DOHH2 (cell line): ENCODE measurements at regions not wholly inside any gene's neighbourhood (a gene's known extent, or its start where the extent isn't known, plus 50 kb on each side); places are given as distances from the start of the nearest gene placed in this dataset.

Source experiments
- H3F3A ChIP-seq: fragments of 200-600 bp; sonication (generic), shearing (Covaris generic); 2 replicates; pipeline ENCODE4 v1.6.0; 2016; ENCODE audit warnings: antibody characterized with exemption, mild to moderate bottlenecking; ENCODE audit not compliant: control insufficient read depth, insufficient read depth
- H3K27ac ChIP-seq: fragments of 200-600 bp; sonication (generic); 2 replicates; pipeline ENCODE4 v1.5.1; 2014; ENCODE audit warnings: low read depth, mild to moderate bottlenecking, low read length, moderate library complexity
- H3K27me3 ChIP-seq: fragments of 200-600 bp; sonication (generic); 2 replicates; pipeline ENCODE4 v1.6.1; 2014; ENCODE audit warnings: mild to moderate bottlenecking, low read length, mixed read lengths; ENCODE audit not compliant: control insufficient read depth
- H3K36me3 ChIP-seq: fragments of 200-600 bp; sonication (generic); 2 replicates; pipeline ENCODE4 v1.6.1; 2014; ENCODE audit warnings: mild to moderate bottlenecking, low read length, moderate library complexity, mixed read lengths; ENCODE audit not compliant: control insufficient read depth
- H3K4me1 ChIP-seq: fragments of 200-600 bp; sonication (generic); 2 replicates; pipeline ENCODE4 v1.6.1; 2014; ENCODE audit warnings: mild to moderate bottlenecking, low read length, mixed read lengths; ENCODE audit not compliant: control insufficient read depth
- H3K4me2 ChIP-seq: fragments of 200-600 bp; sonication (generic); 2 replicates; pipeline ENCODE4 v1.6.0; 2014; ENCODE audit warnings: mild to moderate bottlenecking, low read length, moderate library complexity
- H3K4me3 ChIP-seq: fragments of 200-600 bp; sonication (generic); 2 replicates; pipeline ENCODE4 v1.5.1; 2014; ENCODE audit warnings: mild to moderate bottlenecking, low read length, mixed read lengths
- H3K79me2 ChIP-seq: fragments of 200-600 bp; sonication (generic); 2 replicates; pipeline ENCODE4 v1.6.1; 2014; ENCODE audit warnings: mild to moderate bottlenecking, low read length, mixed read lengths; ENCODE audit not compliant: control insufficient read depth
- H3K9me2 ChIP-seq: fragments of 200-600 bp; sonication (generic); replicated peaks from 2 replicates; pipeline ENCODE4 v1.6.1; 2014; ENCODE audit warnings: mild to moderate bottlenecking, low read length, mixed read lengths; ENCODE audit not compliant: control insufficient read depth
- H3K9me3 ChIP-seq: fragments of 200-600 bp; sonication (generic); 2 replicates; pipeline ENCODE4 v1.6.1; 2014; ENCODE audit warnings: antibody characterized with exemption, low read length, mixed read lengths; ENCODE audit not compliant: control insufficient read depth, insufficient read depth
- H4K20me1 ChIP-seq: fragments of 200-600 bp; sonication (generic); 2 replicates; pipeline ENCODE4 v1.6.0; 2014; ENCODE audit warnings: low read depth, mild to moderate bottlenecking, antibody characterized with exemption, low read length, moderate library complexity; ENCODE audit not compliant: control insufficient read depth, insufficient read depth
- EZH2phosphoT487 ChIP-seq: fragments of 200-600 bp; sonication (generic); IDR thresholded peaks from 2 replicates; pipeline ENCODE4 v1.6.1; 2017; ENCODE audit warnings: borderline replicate concordance, mild to moderate bottlenecking, antibody characterized with exemption, low read length, moderate library complexity, mixed read lengths
- TF ChIP-seq, protein P1 (sequence below): fragments of 200-600 bp; sonication (generic); IDR thresholded peaks from one replicate; pipeline ENCODE4 v1.5.1; 2014; ENCODE audit warnings: antibody characterized with exemption, mild to moderate bottlenecking, low read depth, low read length; ENCODE audit not compliant: poor library complexity, severe bottlenecking

GRCh38 chr7:135257-135653, 57.1 kb upstream of the FAM20C start:
- Histone ChIP-seq H3K79me2 (no peaks in the 10 kb centered on the region), H3K9me3 (no peaks in the 10 kb centered on the region), H3K4me1 (no peaks in the 10 kb centered on the region), H3K27ac (no peak overlapping the region), H3K4me3 (no peak overlapping the region), H3K4me2 (no peak overlapping the region), H3K36me3 (no peaks in the 10 kb centered on the region), H4K20me1 (no peaks in the 10 kb centered on the region), H3K27me3 (no peaks in the 10 kb centered on the region), H3F3A (no peaks in the 10 kb centered on the region), H3K9me2 (no peaks in the 10 kb centered on the region)
- TF ChIP-seq, protein P1, sequence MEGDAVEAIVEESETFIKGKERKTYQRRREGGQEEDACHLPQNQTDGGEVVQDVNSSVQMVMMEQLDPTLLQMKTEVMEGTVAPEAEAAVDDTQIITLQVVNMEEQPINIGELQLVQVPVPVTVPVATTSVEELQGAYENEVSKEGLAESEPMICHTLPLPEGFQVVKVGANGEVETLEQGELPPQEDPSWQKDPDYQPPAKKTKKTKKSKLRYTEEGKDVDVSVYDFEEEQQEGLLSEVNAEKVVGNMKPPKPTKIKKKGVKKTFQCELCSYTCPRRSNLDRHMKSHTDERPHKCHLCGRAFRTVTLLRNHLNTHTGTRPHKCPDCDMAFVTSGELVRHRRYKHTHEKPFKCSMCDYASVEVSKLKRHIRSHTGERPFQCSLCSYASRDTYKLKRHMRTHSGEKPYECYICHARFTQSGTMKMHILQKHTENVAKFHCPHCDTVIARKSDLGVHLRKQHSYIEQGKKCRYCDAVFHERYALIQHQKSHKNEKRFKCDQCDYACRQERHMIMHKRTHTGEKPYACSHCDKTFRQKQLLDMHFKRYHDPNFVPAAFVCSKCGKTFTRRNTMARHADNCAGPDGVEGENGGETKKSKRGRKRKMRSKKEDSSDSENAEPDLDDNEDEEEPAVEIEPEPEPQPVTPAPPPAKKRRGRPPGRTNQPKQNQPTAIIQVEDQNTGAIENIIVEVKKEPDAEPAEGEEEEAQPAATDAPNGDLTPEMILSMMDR = no peak
- no peak for TF ChIP-seq EZH2phosphoT487

DNA sequence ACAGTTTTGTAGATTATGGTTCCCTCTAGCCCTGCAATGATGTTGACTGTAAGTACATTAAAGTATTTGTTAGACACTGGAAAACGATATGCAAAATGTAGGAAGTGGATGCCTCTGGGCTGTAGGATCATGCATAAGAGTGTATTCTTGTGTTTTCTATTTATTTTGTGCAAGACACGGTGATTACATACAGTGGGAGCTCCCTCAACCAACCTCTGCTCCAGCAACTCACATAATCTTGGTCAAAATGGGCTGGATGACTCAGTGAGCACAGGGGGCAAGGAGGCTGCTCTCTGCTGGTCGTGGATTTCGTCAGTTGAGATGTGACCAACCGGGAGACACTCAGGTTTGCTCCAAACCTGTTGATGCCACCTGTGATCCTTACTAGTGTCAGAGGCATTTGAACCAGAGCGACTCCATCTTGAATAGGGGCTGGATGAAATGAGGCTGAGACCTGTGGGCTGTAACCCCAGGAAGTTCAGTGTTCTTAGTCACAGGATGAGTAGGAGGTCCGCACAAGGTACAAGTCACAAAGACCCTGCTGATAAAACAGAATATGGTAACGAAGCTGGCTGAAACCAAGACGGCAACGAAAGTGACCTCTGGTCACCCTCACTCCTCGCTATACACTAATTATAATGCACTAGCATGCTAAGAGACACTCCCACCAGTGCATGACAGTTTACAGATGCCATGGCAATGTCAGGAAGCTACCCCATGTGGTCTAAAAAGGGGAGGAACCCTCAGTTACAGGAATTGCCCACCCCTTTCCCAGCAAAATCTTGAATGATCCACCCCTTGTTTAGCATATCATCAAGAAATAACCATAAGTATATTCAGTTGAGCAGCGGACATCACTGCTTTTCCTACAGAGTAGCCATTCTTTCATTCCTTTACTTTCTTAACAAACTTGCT, 56.4 kb upstream of the FAM20C start:
- TF ChIP-seq, protein P1 = no peak
- no peaks in the 10 kb centered on the region for H3K36me3 ChIP-seq

GRCh38 chr7:137094-137891, 55.1 kb upstream of the FAM20C start:
- no peaks in the 10 kb centered on the region for H3K36me3 ChIP-seq
- H3K4me3 ChIP-seq = no peak overlapping the region
- H4K20me1 ChIP-seq = no peaks in the 10 kb centered on the region
- H3F3A ChIP-seq = no peaks in the 10 kb centered on the region
- H3K9me3 ChIP-seq = no peaks in the 10 kb centered on the region
- H3K4me2 ChIP-seq = no peak overlapping the region
- H3K27ac ChIP-seq = no peak overlapping the region
- no peaks in the 10 kb centered on the region for H3K79me2 ChIP-seq
- H3K27me3 ChIP-seq = no peaks in the 10 kb centered on the region
- no peaks in the 10 kb centered on the region for H3K4me1 ChIP-seq
- TF ChIP-seq, protein P1 = no peak
- no peak for TF ChIP-seq EZH2phosphoT487
- no peaks in the 10 kb centered on the region for H3K9me2 ChIP-seq

More for the DNA sequence above, 56.4 kb upstream of the FAM20C start:
- Histone ChIP-seq H3K27ac (no peak overlapping the region), H4K20me1 (no peaks in the 10 kb centered on the region), H3K4me3 (no peak overlapping the region), H3K9me3 (no peaks in the 10 kb centered on the region), H3K4me2 (no peak overlapping the region), H3F3A (no peaks in the 10 kb centered on the region), H3K79me2 (no peaks in the 10 kb centered on the region), H3K9me2 (no peaks in the 10 kb centered on the region), H3K27me3 (no peaks in the 10 kb centered on the region), H3K4me1 (no peaks in the 10 kb centered on the region)
